ENCODE measurements at regions not wholly inside any gene's neighbourhood (a gene's known extent, or its start where the extent isn't known, plus 50 kb on each side); places are given as distances from the start of the nearest gene placed in this dataset.

DNA sequence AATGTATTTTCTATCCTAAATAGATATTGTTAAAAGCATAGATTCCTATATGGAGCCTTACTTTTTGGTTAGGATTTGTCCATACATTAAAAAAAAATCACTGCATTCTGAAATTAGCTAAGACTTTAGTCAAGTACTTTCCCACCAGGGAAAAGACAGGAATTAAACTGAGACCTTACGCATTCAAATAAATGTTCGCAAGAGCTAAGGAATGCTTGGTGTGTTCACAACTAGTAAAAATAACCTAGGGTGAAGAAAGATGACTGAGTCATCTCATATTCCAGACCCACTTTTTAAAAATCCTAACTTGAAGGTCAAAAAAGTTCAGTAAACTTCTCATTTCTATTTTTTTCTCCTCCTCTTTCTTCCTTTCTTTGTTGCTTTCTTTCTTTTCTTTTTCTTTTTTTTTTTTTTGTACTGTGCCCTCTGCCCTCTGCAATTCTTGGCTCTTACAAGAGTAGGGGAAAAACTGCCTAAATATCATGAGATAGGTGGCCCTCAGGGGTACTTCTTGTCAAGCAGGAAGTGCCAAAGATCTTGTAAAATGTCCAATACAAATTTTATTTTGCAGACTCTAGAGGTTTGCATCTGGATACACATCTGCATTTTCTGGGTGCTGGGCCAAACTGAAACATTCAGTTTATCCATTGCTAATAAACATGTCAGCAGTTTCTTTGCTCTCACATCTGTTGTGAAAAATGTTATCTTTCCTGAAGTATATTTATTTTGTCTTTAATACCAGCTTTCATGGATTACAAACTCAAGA, 121.4 kb upstream of the GORAB start:
- Histone ChIP-seq H3K4me1 (peaks cover 0 to 25% (median 5%) of the 10 kb centered on the region in 4 donors), H3K9me3 (no peaks in the 10 kb centered on the region), H3K36me3 (no peaks in the 10 kb centered on the region), H3K4me3 (no peak overlapping the region), H3K27ac (peak overlapping the region in 3 of 4 donors; percentile 27 to 82 (median 76)), H3K27me3 (no peaks in the 10 kb centered on the region)
- peak in 1 of 2 donors; percentile 34 for DNase-seq (ENCODE audit: low spot score in 2 of 2)
- peak in 1 of 2 donors; percentile 58 for TF ChIP-seq EP300 (IDR thresholded peaks at IDR 0.05)
- TF ChIP-seq, protein P1, sequence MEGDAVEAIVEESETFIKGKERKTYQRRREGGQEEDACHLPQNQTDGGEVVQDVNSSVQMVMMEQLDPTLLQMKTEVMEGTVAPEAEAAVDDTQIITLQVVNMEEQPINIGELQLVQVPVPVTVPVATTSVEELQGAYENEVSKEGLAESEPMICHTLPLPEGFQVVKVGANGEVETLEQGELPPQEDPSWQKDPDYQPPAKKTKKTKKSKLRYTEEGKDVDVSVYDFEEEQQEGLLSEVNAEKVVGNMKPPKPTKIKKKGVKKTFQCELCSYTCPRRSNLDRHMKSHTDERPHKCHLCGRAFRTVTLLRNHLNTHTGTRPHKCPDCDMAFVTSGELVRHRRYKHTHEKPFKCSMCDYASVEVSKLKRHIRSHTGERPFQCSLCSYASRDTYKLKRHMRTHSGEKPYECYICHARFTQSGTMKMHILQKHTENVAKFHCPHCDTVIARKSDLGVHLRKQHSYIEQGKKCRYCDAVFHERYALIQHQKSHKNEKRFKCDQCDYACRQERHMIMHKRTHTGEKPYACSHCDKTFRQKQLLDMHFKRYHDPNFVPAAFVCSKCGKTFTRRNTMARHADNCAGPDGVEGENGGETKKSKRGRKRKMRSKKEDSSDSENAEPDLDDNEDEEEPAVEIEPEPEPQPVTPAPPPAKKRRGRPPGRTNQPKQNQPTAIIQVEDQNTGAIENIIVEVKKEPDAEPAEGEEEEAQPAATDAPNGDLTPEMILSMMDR (IDR thresholded peaks at IDR 0.05), result no peak
- TF ChIP-seq POLR2A (IDR thresholded peaks at IDR 0.05), result no peak
- WGBS, 2 donors, result 53 to 67% methylated on average over 2 of the region's 2 CpGs

DNA sequence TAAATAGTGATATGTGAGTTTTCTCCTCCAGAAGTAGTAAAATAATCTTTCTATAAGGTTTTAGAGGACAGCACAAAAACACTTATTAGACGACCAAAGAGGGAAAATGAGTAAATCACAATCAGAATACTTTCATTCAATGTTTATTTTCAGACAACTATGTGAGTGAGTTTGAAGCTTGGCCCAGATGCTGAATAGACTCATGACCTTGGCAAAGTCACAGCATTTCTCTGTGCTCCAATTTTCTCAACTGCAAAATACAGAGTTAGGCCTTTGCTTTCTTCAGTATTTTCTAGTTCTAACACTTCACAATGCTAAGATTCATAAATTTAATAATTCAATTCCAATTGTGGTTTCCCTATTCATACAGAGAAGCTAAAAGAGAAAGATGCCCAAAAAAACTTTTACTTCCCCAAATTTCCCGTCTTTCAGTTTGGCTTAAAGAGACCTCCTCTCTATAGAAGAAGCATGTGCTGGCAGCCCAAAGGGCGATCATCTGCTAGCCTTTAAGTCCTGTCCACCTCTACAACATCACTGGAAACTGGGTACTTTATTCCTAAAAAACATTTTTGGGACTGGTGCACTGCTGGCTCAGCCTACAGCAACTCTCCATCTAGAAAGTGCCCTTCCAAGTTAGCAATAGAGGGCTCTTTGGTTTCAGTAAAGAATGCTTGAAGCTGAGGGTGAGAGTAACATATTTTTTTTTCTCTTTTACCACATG, 116.8 kb upstream of the GORAB start:
- peak in 1 of 2 donors; percentile 24 for DNase-seq (ENCODE audit: low spot score in 2 of 2)
- 17 to 25% methylated on average over 3 of the region's 3 CpGs for WGBS, 2 donors
- H3K9me3 ChIP-seq, result no peaks in the 10 kb centered on the region
- no peaks in the 10 kb centered on the region for H3K36me3 ChIP-seq
- no peaks in the 10 kb centered on the region for H3K27me3 ChIP-seq
- peaks cover 0 to 32% (median 10%) of the 10 kb centered on the region in 4 donors for H3K4me1 ChIP-seq
- H3K4me3 ChIP-seq, result no peak overlapping the region
- peak overlapping the region in 2 of 4 donors; percentile 30 to 61 for H3K27ac ChIP-seq
- peak in 1 of 2 donors; percentile 32 for TF ChIP-seq EP300 (IDR thresholded peaks at IDR 0.05)
- TF ChIP-seq, protein P1 (IDR thresholded peaks at IDR 0.05), result no peak

DNA sequence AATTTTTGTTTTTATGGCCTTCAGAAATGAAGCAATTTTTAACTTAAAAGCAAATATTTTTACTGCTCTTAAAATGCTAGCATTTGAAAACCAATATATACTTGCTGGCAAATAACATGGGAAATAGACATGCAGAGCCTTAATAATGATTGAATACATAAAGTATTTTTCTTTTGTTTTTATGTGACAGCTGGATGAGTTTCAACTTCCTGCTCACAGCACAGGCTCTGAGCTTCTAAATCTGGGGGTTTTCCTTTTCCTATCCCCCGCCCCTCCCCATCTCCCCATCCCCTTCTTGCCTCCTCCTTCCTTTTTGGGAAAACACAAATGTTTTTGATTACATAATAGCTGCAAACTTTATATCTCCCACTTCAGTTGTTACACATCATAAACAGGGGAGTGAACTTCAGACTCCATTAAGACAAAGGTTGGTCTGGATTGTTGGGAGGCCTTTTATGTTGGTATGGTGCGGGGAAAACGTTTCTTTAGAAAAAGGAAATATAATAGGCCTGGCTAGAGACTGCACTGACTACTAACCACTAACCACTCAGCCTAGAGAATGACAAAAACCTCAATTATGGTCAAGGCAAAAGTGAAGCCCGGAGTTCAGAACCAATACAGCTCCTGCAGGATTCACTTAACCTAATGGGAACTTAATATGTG, 116.1 kb upstream of the GORAB start:
- TF ChIP-seq POLR2A (IDR thresholded peaks at IDR 0.05) (no peak), EP300 (IDR thresholded peaks at IDR 0.05) (no peak)
- TF ChIP-seq, protein P1 (IDR thresholded peaks at IDR 0.05), result no peak
- no peak for DNase-seq (ENCODE audit: low spot score in 2 of 2)
- no peaks in the 10 kb centered on the region for H3K9me3 ChIP-seq
- WGBS, 2 donors, result 47% methylated on average over 4 of the region's 4 CpGs
- H3K4me3 ChIP-seq, result no peak overlapping the region
- no peaks in the 10 kb centered on the region for H3K27me3 ChIP-seq
- H3K36me3 ChIP-seq, result no peaks in the 10 kb centered on the region
- H3K4me1 ChIP-seq, result peaks cover 0 to 25% (median 10%) of the 10 kb centered on the region in 4 donors
- H3K27ac ChIP-seq, result peak overlapping the region in 2 of 4 donors; percentile 30 to 61

DNA sequence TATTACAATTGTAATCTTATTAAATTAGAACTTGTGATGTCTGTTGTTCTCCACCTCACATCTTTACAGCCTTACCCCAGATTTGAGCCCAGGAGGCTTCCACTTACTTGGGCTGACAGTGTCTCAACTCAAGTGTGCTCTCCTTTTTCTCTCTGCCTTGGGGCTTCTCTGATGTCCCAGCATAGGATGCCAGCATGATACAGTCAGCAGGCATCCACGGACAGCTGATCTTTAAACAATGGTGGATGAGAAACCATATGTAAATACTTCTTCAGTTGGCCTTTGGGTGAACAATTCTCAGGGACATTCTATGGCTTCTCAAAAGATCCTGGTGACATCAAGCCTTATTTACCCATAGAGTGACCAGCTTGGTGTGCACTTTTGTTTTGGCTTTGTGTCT, 107.6 kb upstream of the GORAB start:
- TF ChIP-seq, protein P1 (IDR thresholded peaks at IDR 0.05), result no peak
- TF ChIP-seq POLR2A (IDR thresholded peaks at IDR 0.05), result no peak
- TF ChIP-seq EP300 (IDR thresholded peaks at IDR 0.05), result no peak
- Histone ChIP-seq H3K4me3 (no peak overlapping the region), H3K9me3 (peaks cover 0 to 7% (median 0%) of the 10 kb centered on the region in 4 donors), H3K36me3 (no peaks in the 10 kb centered on the region), H3K27ac (no peak overlapping the region), H3K27me3 (no peaks in the 10 kb centered on the region), H3K4me1 (no peaks in the 10 kb centered on the region)
- DNase-seq (ENCODE audit: low spot score in 2 of 2), result no peak
- WGBS, 2 donors, result 68 to 83% methylated on average over 1 of the region's 1 CpG

Data from tibial nerve (tissue), 4 donors.